ENCODE measurements at regions not wholly inside any gene's neighbourhood (a gene's known extent, or its start where the extent isn't known, plus 50 kb on each side); places are given as distances from the start of the nearest gene placed in this dataset.

GRCh38 chr6:138007014-138007472, 100.2 kb downstream of the PERP start:
- TF ChIP-seq CTCF (conservative IDR thresholded peaks at IDR 0.05 in 1 of 2, IDR thresholded peaks at IDR 0.05 in 1 of 2; ENCODE audit: extremely low read depth in 1 of 2, insufficient read depth in 1 of 2, low read depth in 1 of 2, low read length in 2 of 2) (peak; percentile 58 to 78), EZH2 (IDR thresholded peaks at IDR 0.05; ENCODE audit: borderline replicate concordance, low read length) (no peak)
